ENCODE measurements at regions not wholly inside any gene's neighbourhood (a gene's known extent, or its start where the extent isn't known, plus 50 kb on each side); places are given as distances from the start of the nearest gene placed in this dataset.

DNA sequence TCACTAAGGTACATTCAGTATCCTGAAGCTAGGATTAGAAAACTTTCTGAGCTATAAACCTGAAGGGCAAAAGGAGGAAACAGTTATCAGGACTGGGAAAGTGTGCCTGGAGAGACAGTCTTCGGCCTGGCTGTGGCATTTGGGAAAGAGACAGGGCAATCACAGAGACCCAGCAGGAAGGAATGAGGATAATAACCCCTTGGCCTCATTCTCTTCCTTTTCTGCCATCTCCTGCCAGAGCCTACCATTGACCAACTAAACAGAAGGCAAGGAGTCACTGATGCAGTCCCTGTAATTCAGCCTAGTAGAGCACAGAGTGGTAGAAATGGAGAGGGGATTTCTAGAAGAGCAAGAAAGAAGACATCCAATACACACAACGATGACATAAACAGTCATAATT is 359.4 kb downstream of the HDGFL1 start:
- H3K4me1 ChIP-seq (ENCODE audit: control insufficient read depth in 5 of 5, insufficient read depth in 5 of 5, low read length in 5 of 5), result peaks cover 0 to 11% (median 0%) of the 10 kb centered on the region in 5 donors
- H3K9ac ChIP-seq (ENCODE audit: insufficient read depth in 1 of 2, low read length in 2 of 2), result no peak overlapping the region
- no peak for DNase-seq
- H3K4me3 ChIP-seq, result no peak overlapping the region
- H3K9me3 ChIP-seq (ENCODE audit: control insufficient read depth in 4 of 4, insufficient read depth in 3 of 4, low read length in 3 of 4), result no peaks in the 10 kb centered on the region
- H3K27ac ChIP-seq (ENCODE audit: low read depth in 1 of 2, low read length in 1 of 2), result peak overlapping the region in 1 of 2 donors; percentile 61
- WGBS, 2 donors, result 45 to 48% methylated on average over 2 of the region's 2 CpGs
- ATAC-seq (ENCODE audit: insufficient read depth, low FRiP score), result no peak
- no peaks in the 10 kb centered on the region for H3K27me3 ChIP-seq (ENCODE audit: control insufficient read depth in 3 of 3, insufficient read depth in 3 of 3, low read length in 2 of 3)
- TF ChIP-seq, protein P1, sequence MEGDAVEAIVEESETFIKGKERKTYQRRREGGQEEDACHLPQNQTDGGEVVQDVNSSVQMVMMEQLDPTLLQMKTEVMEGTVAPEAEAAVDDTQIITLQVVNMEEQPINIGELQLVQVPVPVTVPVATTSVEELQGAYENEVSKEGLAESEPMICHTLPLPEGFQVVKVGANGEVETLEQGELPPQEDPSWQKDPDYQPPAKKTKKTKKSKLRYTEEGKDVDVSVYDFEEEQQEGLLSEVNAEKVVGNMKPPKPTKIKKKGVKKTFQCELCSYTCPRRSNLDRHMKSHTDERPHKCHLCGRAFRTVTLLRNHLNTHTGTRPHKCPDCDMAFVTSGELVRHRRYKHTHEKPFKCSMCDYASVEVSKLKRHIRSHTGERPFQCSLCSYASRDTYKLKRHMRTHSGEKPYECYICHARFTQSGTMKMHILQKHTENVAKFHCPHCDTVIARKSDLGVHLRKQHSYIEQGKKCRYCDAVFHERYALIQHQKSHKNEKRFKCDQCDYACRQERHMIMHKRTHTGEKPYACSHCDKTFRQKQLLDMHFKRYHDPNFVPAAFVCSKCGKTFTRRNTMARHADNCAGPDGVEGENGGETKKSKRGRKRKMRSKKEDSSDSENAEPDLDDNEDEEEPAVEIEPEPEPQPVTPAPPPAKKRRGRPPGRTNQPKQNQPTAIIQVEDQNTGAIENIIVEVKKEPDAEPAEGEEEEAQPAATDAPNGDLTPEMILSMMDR (IDR thresholded peaks at IDR 0.05; ENCODE audit: control extremely low read depth, extremely low read depth), result no peak
- H3K36me3 ChIP-seq (ENCODE audit: control insufficient read depth in 4 of 4, insufficient read depth in 4 of 4, low read length in 4 of 4), result no peaks in the 10 kb centered on the region

DNA sequence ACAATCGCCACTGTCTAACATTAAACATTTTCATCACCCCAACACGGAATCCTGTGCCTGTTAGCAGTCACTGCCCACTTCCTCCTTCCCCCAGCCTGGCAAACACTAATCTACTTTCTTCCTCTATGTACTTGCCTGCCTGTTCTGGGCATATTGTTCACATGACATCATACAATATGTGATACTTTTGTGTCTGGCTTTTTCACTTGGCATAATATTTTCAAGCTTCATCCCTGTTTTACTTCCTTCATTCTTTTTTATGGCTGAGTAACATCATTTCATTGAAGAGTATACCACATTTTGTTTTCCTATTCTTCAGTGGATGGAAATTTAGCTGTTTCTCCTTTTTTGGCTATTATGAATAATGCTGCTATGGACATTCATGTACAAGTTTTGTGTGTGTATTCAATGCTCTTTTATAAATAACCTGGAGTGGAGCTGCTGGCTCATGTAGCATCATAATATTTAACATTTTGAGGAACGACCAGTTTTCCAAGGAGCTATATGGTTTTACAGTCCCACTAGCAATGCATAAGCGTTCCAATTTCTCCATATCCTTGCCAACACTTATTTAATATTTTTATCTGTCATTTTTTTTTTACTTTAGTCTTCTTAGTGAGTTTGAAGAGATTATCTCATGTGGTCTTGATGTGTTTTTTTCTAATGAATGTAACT is 360.1 kb downstream of the HDGFL1 start:
- DNase-seq (peak in 1 of 3 donors; percentile 29), ATAC-seq (ENCODE audit: insufficient read depth, low FRiP score) (no peak)
- H3K36me3 ChIP-seq (ENCODE audit: control insufficient read depth in 4 of 4, insufficient read depth in 4 of 4, low read length in 4 of 4), result no peaks in the 10 kb centered on the region
- H3K4me1 ChIP-seq (ENCODE audit: control insufficient read depth in 5 of 5, insufficient read depth in 5 of 5, low read length in 5 of 5), result peaks cover 0 to 11% (median 0%) of the 10 kb centered on the region in 5 donors
- H3K27ac ChIP-seq (ENCODE audit: low read depth in 1 of 2, low read length in 1 of 2), result peak overlapping the region in 1 of 2 donors; percentile 1
- H3K9ac ChIP-seq (ENCODE audit: insufficient read depth in 1 of 2, low read length in 2 of 2), result no peak overlapping the region
- TF ChIP-seq, protein P1 (IDR thresholded peaks at IDR 0.05; ENCODE audit: control extremely low read depth, extremely low read depth), result no peak
- 46 to 56% methylated on average over 4 of the region's 4 CpGs for WGBS, 2 donors
- H3K27me3 ChIP-seq (ENCODE audit: control insufficient read depth in 3 of 3, insufficient read depth in 3 of 3, low read length in 2 of 3), result no peaks in the 10 kb centered on the region
- H3K4me3 ChIP-seq, result no peak overlapping the region
- no peaks in the 10 kb centered on the region for H3K9me3 ChIP-seq (ENCODE audit: control insufficient read depth in 4 of 4, insufficient read depth in 3 of 4, low read length in 3 of 4)

- no peak overlapping the region for H3K9ac ChIP-seq (ENCODE audit: insufficient read depth in 1 of 2, low read length in 2 of 2)
- DNase-seq (no peak), ATAC-seq (ENCODE audit: insufficient read depth, low FRiP score) (no peak)
- no peaks in the 10 kb centered on the region for H3K9me3 ChIP-seq (ENCODE audit: control insufficient read depth in 4 of 4, insufficient read depth in 3 of 4, low read length in 3 of 4)
- H3K4me1 ChIP-seq (ENCODE audit: control insufficient read depth in 5 of 5, insufficient read depth in 5 of 5, low read length in 5 of 5), result no peaks in the 10 kb centered on the region
- no peaks in the 10 kb centered on the region for H3K36me3 ChIP-seq (ENCODE audit: control insufficient read depth in 4 of 4, insufficient read depth in 4 of 4, low read length in 4 of 4)
- TF ChIP-seq, protein P1 (IDR thresholded peaks at IDR 0.05; ENCODE audit: control extremely low read depth, extremely low read depth), result no peak
- 66 to 81% methylated on average over 6 of the region's 6 CpGs for WGBS, 2 donors
- no peak overlapping the region for H3K4me3 ChIP-seq
- no peaks in the 10 kb centered on the region for H3K27me3 ChIP-seq (ENCODE audit: control insufficient read depth in 3 of 3, insufficient read depth in 3 of 3, low read length in 2 of 3)
- H3K27ac ChIP-seq (ENCODE audit: low read depth in 1 of 2, low read length in 1 of 2), result no peak overlapping the region
Measured at GRCh38 chr6:22940581-22941290, 371.4 kb downstream of the HDGFL1 start.

Measured in lung (tissue), 11 donors.